ENCODE measurements at regions not wholly inside any gene's neighbourhood (a gene's known extent, or its start where the extent isn't known, plus 50 kb on each side); places are given as distances from the start of the nearest gene placed in this dataset.

GRCh38 chr2:212902421-212902820 is 249.0 kb downstream of the IKZF2 start:
- TF ChIP-seq EZH2phosphoT487 (IDR thresholded peaks at IDR 0.05; ENCODE audit: low read depth) (no peak), CTCF (IDR thresholded peaks at IDR 0.05; ENCODE audit: low read depth, low read length) (no peak)

All from OCI-LY3 (cell line).